Head of caudate nucleus (tissue), 42 donors: ENCODE measurements at regions not wholly inside any gene's neighbourhood (a gene's known extent, or its start where the extent isn't known, plus 50 kb on each side); places are given as distances from the start of the nearest gene placed in this dataset.

Experiments used
- DNase-seq, 42 donors: peaks; one replicate each; pipeline versions ENCODE4 v3.0.0 to v3.0.0-alpha.2; 2020 to 2021; ENCODE audit warnings: mixed read lengths in 7 of 42
- intact Hi-C: fragments of 100-400 bp; cut with DNase I; formaldehyde crosslinking; loops from one replicate; pipeline ENCODE4 v1.15.0; 2022

GRCh38 chr10:55464083-55464482 is 663.1 kb upstream of the PCDH15 start:
- no peak for DNase-seq
- intact Hi-C loops: no loop called here

- intact Hi-C loops: no loop called here
- DNase-seq: no peak
Measured at GRCh38 chr10:55460008-55460407, 659.0 kb upstream of the PCDH15 start.

GRCh38 chr10:55449981-55450380 is 649.0 kb upstream of the PCDH15 start:
- DNase-seq: no peak
- intact Hi-C loops: no loop called here

GRCh38 chr10:55446441-55447002 is 645.5 kb upstream of the PCDH15 start:
- intact Hi-C loops: no loop called here
- DNase-seq: no peak

GRCh38 chr10:55441777-55442176 is 640.7 kb upstream of the PCDH15 start:
- intact Hi-C loops: no loop called here
- DNase-seq: no peak

GRCh38 chr10:55426138-55426537 is 625.1 kb upstream of the PCDH15 start:
- no peak for DNase-seq
- intact Hi-C loops: no loop called here

GRCh38 chr10:55410415-55410885 is 609.4 kb upstream of the PCDH15 start:
- intact Hi-C loops: loop anchor here (5.0 kb wide), 1 partner anchor 318 kb away; no protein-coding TSS in a partner anchor
- peak in 40 of 42 donors; percentile 16 to 86 (median 61) for DNase-seq

GRCh38 chr10:55404094-55404493 is 603.1 kb upstream of the PCDH15 start:
- no peak for DNase-seq
- intact Hi-C loops: no loop called here

- no peak for DNase-seq
- intact Hi-C loops: no loop called here
Measured at GRCh38 chr10:55400075-55400849, 599.2 kb upstream of the PCDH15 start.

GRCh38 chr10:55398497-55398882 is 597.5 kb upstream of the PCDH15 start:
- intact Hi-C loops: no loop called here

GRCh38 chr10:55397777-55398496 is 596.9 kb upstream of the PCDH15 start:
- intact Hi-C loops: no loop called here
- no peak for DNase-seq

More at GRCh38 chr10:55398497-55398882, 597.5 kb upstream of the PCDH15 start:
- no peak for DNase-seq

GRCh38 chr10:55378196-55378595 is 577.2 kb upstream of the PCDH15 start:
- intact Hi-C loops: no loop called here

GRCh38 chr10:55374917-55375316 is 573.9 kb upstream of the PCDH15 start:
- DNase-seq: no peak
- intact Hi-C loops: no loop called here

More at GRCh38 chr10:55378196-55378595, 577.2 kb upstream of the PCDH15 start:
- DNase-seq: no peak

GRCh38 chr10:55374060-55374459 is 573.0 kb upstream of the PCDH15 start:
- no peak for DNase-seq
- intact Hi-C loops: no loop called here

- no peak for DNase-seq
- intact Hi-C loops: no loop called here
Measured at GRCh38 chr10:55369670-55370420, 568.8 kb upstream of the PCDH15 start.

GRCh38 chr10:55368467-55368866 is 567.4 kb upstream of the PCDH15 start:
- intact Hi-C loops: no loop called here
- no peak for DNase-seq

- no peak for DNase-seq
- intact Hi-C loops: no loop called here
Measured at GRCh38 chr10:55367555-55367954, 566.5 kb upstream of the PCDH15 start.

GRCh38 chr10:55358539-55358938 is 557.5 kb upstream of the PCDH15 start:
- intact Hi-C loops: no loop called here

GRCh38 chr10:55353414-55353813 is 552.4 kb upstream of the PCDH15 start:
- DNase-seq: no peak
- intact Hi-C loops: no loop called here

More at GRCh38 chr10:55358539-55358938, 557.5 kb upstream of the PCDH15 start:
- no peak for DNase-seq
